NCI-H1048 (cell line): ENCODE measurements at regions not wholly inside any gene's neighbourhood (a gene's known extent, or its start where the extent isn't known, plus 50 kb on each side); places are given as distances from the start of the nearest gene placed in this dataset.
A peak's percentile ranks its signal among the peaks of the same experiment; 100 is the strongest.

Source experiments
- DNase-seq: peaks from one replicate; lab custom pipeline; 2025; lab: John Stamatoyannopoulos, UW

GRCh38 chr5:135204151-135204600 lies 170.1 kb upstream of the PITX1 start:
- DNase-seq, result no peak

GRCh38 chr5:135203593-135204036 lies 169.6 kb upstream of the PITX1 start:
- DNase-seq, result no peak

GRCh38 chr5:135203019-135203418 lies 169.0 kb upstream of the PITX1 start:
- DNase-seq, result no peak

- no peak for DNase-seq
These were observed 165.9 kb upstream of the PITX1 start for GRCh38 chr5:135199919-135200318.

- DNase-seq, result no peak
These were observed 162.5 kb upstream of the PITX1 start for GRCh38 chr5:135196483-135196882.

GRCh38 chr5:135195270-135195608 lies 161.2 kb upstream of the PITX1 start:
- DNase-seq, result no peak

- DNase-seq, result no peak
These were observed 160.7 kb upstream of the PITX1 start for GRCh38 chr5:135194573-135195269.

GRCh38 chr5:135194126-135194488 lies 160.1 kb upstream of the PITX1 start:
- no peak for DNase-seq

GRCh38 chr5:135193213-135194125 lies 159.4 kb upstream of the PITX1 start:
- no peak for DNase-seq

GRCh38 chr5:135192351-135192750 lies 158.3 kb upstream of the PITX1 start:
- no peak for DNase-seq

- DNase-seq, result peak; percentile 49
These were observed 157.2 kb upstream of the PITX1 start for GRCh38 chr5:135191084-135191826.

- no peak for DNase-seq
These were observed 156.5 kb upstream of the PITX1 start for GRCh38 chr5:135190416-135191083.

GRCh38 chr5:135189024-135189423 lies 155.0 kb upstream of the PITX1 start:
- no peak for DNase-seq

GRCh38 chr5:135188233-135188914 lies 154.3 kb upstream of the PITX1 start:
- no peak for DNase-seq

GRCh38 chr5:135186662-135187522 lies 152.9 kb upstream of the PITX1 start:
- no peak for DNase-seq

- no peak for DNase-seq
These were observed 151.5 kb upstream of the PITX1 start for GRCh38 chr5:135185481-135186065.

- DNase-seq, result no peak
These were observed 150.6 kb upstream of the PITX1 start for GRCh38 chr5:135184646-135185045.

- no peak for DNase-seq
These were observed 149.4 kb upstream of the PITX1 start for GRCh38 chr5:135183464-135183863.

GRCh38 chr5:135182675-135183074 lies 148.6 kb upstream of the PITX1 start:
- no peak for DNase-seq

GRCh38 chr5:135181653-135182052 lies 147.6 kb upstream of the PITX1 start:
- DNase-seq, result no peak
